ENCODE measurements at regions not wholly inside any gene's neighbourhood (a gene's known extent, or its start where the extent isn't known, plus 50 kb on each side); places are given as distances from the start of the nearest gene placed in this dataset.

GRCh38 chr1:59081795-59082194, 215.1 kb upstream of the FGGY start:
- DNase-seq (ENCODE audit: low read depth): peak; percentile 75

- peak; percentile 82 for DNase-seq (ENCODE audit: low read depth)
Measured at GRCh38 chr1:59083946-59084865, 212.7 kb upstream of the FGGY start.

GRCh38 chr1:59085101-59085500, 211.8 kb upstream of the FGGY start:
- DNase-seq (ENCODE audit: low read depth): no peak

- no peak for DNase-seq (ENCODE audit: low read depth)
Measured at GRCh38 chr1:59089036-59089798, 207.7 kb upstream of the FGGY start.

- no peak for DNase-seq (ENCODE audit: low read depth)
Measured at GRCh38 chr1:59089922-59090457, 206.9 kb upstream of the FGGY start.

- DNase-seq (ENCODE audit: low read depth): peak; percentile 28
Measured at GRCh38 chr1:59092126-59092525, 204.8 kb upstream of the FGGY start.

GRCh38 chr1:59094001-59094400, 202.9 kb upstream of the FGGY start:
- DNase-seq (ENCODE audit: low read depth): no peak

GRCh38 chr1:59096501-59096900, 200.4 kb upstream of the FGGY start:
- DNase-seq (ENCODE audit: low read depth): no peak

GRCh38 chr1:59098655-59099054, 198.2 kb upstream of the FGGY start:
- no peak for DNase-seq (ENCODE audit: low read depth)

- DNase-seq (ENCODE audit: low read depth): peak; percentile 88
Measured at GRCh38 chr1:59100708-59101374, 196.1 kb upstream of the FGGY start.

GRCh38 chr1:59101518-59101917, 195.4 kb upstream of the FGGY start:
- DNase-seq (ENCODE audit: low read depth): no peak

GRCh38 chr1:59103457-59103856, 193.4 kb upstream of the FGGY start:
- no peak for DNase-seq (ENCODE audit: low read depth)

- DNase-seq (ENCODE audit: low read depth): no peak
Measured at GRCh38 chr1:59104191-59104760, 192.6 kb upstream of the FGGY start.

- DNase-seq (ENCODE audit: low read depth): no peak
Measured at GRCh38 chr1:59105548-59106507, 191.1 kb upstream of the FGGY start.

- no peak for DNase-seq (ENCODE audit: low read depth)
Measured at GRCh38 chr1:59107516-59107915, 189.4 kb upstream of the FGGY start.

GRCh38 chr1:59107916-59108315, 189.0 kb upstream of the FGGY start:
- DNase-seq (ENCODE audit: low read depth): no peak

GRCh38 chr1:59108481-59109317, 188.2 kb upstream of the FGGY start:
- DNase-seq (ENCODE audit: low read depth): no peak

GRCh38 chr1:59110271-59110670, 186.6 kb upstream of the FGGY start:
- no peak for DNase-seq (ENCODE audit: low read depth)

- DNase-seq (ENCODE audit: low read depth): no peak
Measured at GRCh38 chr1:59113876-59114457, 182.9 kb upstream of the FGGY start.
